ENCODE measurements at regions not wholly inside any gene's neighbourhood (a gene's known extent, or its start where the extent isn't known, plus 50 kb on each side); places are given as distances from the start of the nearest gene placed in this dataset.

DNA sequence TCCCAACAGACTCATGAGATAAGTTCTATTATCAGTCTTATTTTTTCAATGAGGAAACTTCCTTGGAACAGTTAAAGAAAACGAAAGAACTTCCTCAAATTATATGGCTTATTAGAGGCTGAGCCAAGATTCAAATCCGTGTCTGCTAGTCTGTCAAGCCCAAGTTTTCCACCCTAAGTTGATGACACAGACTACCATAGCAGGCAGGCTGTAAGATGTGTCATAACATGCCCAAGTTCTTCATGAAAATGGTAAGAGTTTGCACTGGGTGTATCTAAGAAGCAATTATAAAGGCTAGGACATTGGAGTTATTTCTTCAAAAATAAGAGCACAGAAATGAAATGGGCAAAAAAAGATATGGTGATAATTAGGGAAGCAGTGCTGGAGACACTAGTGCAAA is 634.5 kb downstream of the BRINP1 start:
- TF ChIP-seq PHF8 (IDR thresholded peaks at IDR 0.05; ENCODE audit: borderline replicate concordance, low read depth) (no peak), JUNB (IDR thresholded peaks at IDR 0.05) (no peak), BHLHE40 (IDR thresholded peaks at IDR 0.05; ENCODE audit: low read depth, low read length) (no peak)
- TF ChIP-seq, protein P1, sequence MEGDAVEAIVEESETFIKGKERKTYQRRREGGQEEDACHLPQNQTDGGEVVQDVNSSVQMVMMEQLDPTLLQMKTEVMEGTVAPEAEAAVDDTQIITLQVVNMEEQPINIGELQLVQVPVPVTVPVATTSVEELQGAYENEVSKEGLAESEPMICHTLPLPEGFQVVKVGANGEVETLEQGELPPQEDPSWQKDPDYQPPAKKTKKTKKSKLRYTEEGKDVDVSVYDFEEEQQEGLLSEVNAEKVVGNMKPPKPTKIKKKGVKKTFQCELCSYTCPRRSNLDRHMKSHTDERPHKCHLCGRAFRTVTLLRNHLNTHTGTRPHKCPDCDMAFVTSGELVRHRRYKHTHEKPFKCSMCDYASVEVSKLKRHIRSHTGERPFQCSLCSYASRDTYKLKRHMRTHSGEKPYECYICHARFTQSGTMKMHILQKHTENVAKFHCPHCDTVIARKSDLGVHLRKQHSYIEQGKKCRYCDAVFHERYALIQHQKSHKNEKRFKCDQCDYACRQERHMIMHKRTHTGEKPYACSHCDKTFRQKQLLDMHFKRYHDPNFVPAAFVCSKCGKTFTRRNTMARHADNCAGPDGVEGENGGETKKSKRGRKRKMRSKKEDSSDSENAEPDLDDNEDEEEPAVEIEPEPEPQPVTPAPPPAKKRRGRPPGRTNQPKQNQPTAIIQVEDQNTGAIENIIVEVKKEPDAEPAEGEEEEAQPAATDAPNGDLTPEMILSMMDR (IDR thresholded peaks at IDR 0.05): no peak
- TF ChIP-seq, protein P2, sequence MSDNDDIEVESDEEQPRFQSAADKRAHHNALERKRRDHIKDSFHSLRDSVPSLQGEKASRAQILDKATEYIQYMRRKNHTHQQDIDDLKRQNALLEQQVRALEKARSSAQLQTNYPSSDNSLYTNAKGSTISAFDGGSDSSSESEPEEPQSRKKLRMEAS (IDR thresholded peaks at IDR 0.05): no peak
- TF ChIP-seq, protein P3, sequence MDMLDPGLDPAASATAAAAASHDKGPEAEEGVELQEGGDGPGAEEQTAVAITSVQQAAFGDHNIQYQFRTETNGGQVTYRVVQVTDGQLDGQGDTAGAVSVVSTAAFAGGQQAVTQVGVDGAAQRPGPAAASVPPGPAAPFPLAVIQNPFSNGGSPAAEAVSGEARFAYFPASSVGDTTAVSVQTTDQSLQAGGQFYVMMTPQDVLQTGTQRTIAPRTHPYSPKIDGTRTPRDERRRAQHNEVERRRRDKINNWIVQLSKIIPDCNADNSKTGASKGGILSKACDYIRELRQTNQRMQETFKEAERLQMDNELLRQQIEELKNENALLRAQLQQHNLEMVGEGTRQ (IDR thresholded peaks at IDR 0.05): no peak

Data from A549 (cell line).